HepG2 (cell line): ENCODE measurements at regions not wholly inside any gene's neighbourhood (a gene's known extent, or its start where the extent isn't known, plus 50 kb on each side); places are given as distances from the start of the nearest gene placed in this dataset.

Experiments
- ATAC-seq: fragments of 200-7000 bp; cut with Tn5 transposase; 3 replicates; pipeline ENCODE4 v1.9.1; 2020; ENCODE audit warnings: mild to moderate bottlenecking, moderate library complexity
- BruUV-seq: library from RNA; stranded (reverse); fragments of 400-500 nt; replicated peaks from 2 replicates; lab custom pipeline; 2021; lab: Mats Ljungman, UMichigan
- CTCF ChIA-PET: fragments of 300-600 bp; formaldehyde crosslinking; extraction: SDS; loops from one replicate; lab custom pipeline; 2021; ENCODE audit warnings: low total read pairs, inconsistent platforms, low intra/inter-chr PET ratio; lab: Yijun Ruan, JAX
- POLR2A ChIA-PET: fragments of 350-600 bp; sonication (Branson Sonifier 250); formaldehyde crosslinking; loops from one replicate; lab custom pipeline; 2020; ENCODE audit warnings: antibody characterized with exemption, inconsistent platforms; lab: Yijun Ruan, JAX
- DNase-seq: peaks from one replicate; pipeline ENCODE4 v3.0.0-alpha.2; 2015; ENCODE audit warnings: low spot score
- FAIRE-seq: peaks from 3 replicates; lab custom pipeline; 2011; peaks lifted over from hg19 to GRCh38; lab: Jason Lieb, UNC
- H2AFZ ChIP-seq: one replicate; pipeline ENCODE4 v1.6.1; 2011; ENCODE audit warnings: low read length, inconsistent platforms
- H3K27ac ChIP-seq: fragments of 300-600 bp; 3 replicates; pipeline ENCODE4 v1.8.0; 2011; ENCODE audit warnings: mixed run types, mild to moderate bottlenecking, mixed read lengths, low read length, inconsistent platforms; ENCODE audit not compliant: insufficient read depth; ENCODE audit errors: extremely low read length
- H3K27me3 ChIP-seq, 2 experiments: fragments of 200-600 bp in 1 of 2; 2 replicates in 1 of 2; 3 replicates in 1 of 2; pipeline versions ENCODE4 v1.6.0 to v1.8.0; 2011; ENCODE audit warnings: low read length in 2 of 2, mild to moderate bottlenecking in 2 of 2, moderate library complexity in 2 of 2, inconsistent platforms in 1 of 2; ENCODE audit not compliant: insufficient read depth in 2 of 2, control insufficient read depth in 1 of 2
- H3K36me3 ChIP-seq, 2 experiments: fragments of 200-600 bp in 1 of 2; replicated peaks in 1 of 2; 2 replicates in 1 of 2; 3 replicates in 1 of 2; pipeline versions ENCODE4 v1.5.1 to v1.8.0; 2011; ENCODE audit warnings: low read length in 2 of 2, inconsistent platforms in 1 of 2; ENCODE audit not compliant: insufficient read depth in 2 of 2, control insufficient read depth in 1 of 2
- H3K4me1 ChIP-seq: 2 replicates; pipeline ENCODE4 v1.5.1; 2012; ENCODE audit warnings: low read length, inconsistent platforms; ENCODE audit not compliant: insufficient read depth
- H3K4me2 ChIP-seq: 2 replicates; pipeline ENCODE4 v1.6.0; 2011; ENCODE audit warnings: low read depth, low read length, inconsistent platforms
- H3K4me3 ChIP-seq, 3 experiments: fragments of 200-600 bp in 1 of 3; sonication (generic), shearing (Covaris generic) in 1 of 3; replicated peaks in 1 of 3; 2 replicates each; pipeline ENCODE4 v1.5.1; 2011 to 2016; ENCODE audit warnings: low read length in 3 of 3, inconsistent platforms in 2 of 3, low read depth in 2 of 3, mild to moderate bottlenecking in 2 of 3, control low read depth in 1 of 3, mixed read lengths in 1 of 3; ENCODE audit not compliant: insufficient read depth in 1 of 3
- H3K79me2 ChIP-seq: one replicate; pipeline ENCODE4 v1.6.1; 2011; ENCODE audit warnings: low read length, inconsistent platforms; ENCODE audit not compliant: insufficient read depth
- H3K9ac ChIP-seq: 2 replicates; pipeline ENCODE4 v1.6.0; 2011; ENCODE audit warnings: mild to moderate bottlenecking, low read depth, low read length, inconsistent platforms; ENCODE audit not compliant: insufficient read depth
- H3K9me3 ChIP-seq: 2 replicates; pipeline ENCODE4 v1.5.1; 2012; ENCODE audit warnings: mild to moderate bottlenecking, low read length
- H4K20me1 ChIP-seq: 2 replicates; pipeline ENCODE4 v1.6.0; 2011; ENCODE audit warnings: inconsistent platforms, mild to moderate bottlenecking, low read length, moderate library complexity; ENCODE audit not compliant: insufficient read depth
- DNMT3B ChIP-seq: conservative IDR thresholded peaks from 2 replicates; pipeline ENCODE4 v1.6.1; 2016; ENCODE audit warnings: missing biosample characterization, control low read depth
- EZH2 ChIP-seq: conservative IDR thresholded peaks from 2 replicates; pipeline ENCODE4 v1.6.1; 2012; ENCODE audit warnings: mild to moderate bottlenecking, low read depth, low read length, moderate library complexity
- GFI1 ChIP-seq: sonication (generic); formaldehyde crosslinking; IDR thresholded peaks from 2 replicates; pipeline ENCODE4 v1.5.0; 2020; ENCODE audit warnings: missing genetic modification reagents, mild to moderate bottlenecking, borderline replicate concordance
- KAT2B ChIP-seq: fragments of 150-350 bp; IDR thresholded peaks from 2 replicates; pipeline ENCODE4 v1.6.1; 2014; ENCODE audit warnings: low read depth, low read length, borderline replicate concordance
- KLF13 ChIP-seq: sonication (generic); formaldehyde crosslinking; IDR thresholded peaks from 2 replicates; pipeline ENCODE4 v1.4.0; 2020; ENCODE audit warnings: mild to moderate bottlenecking, missing genetic modification reagents
- KLF16 ChIP-seq, 2 experiments: sonication (generic) in 1 of 2; formaldehyde crosslinking in 1 of 2; IDR thresholded peaks; 2 replicates each; pipeline versions ENCODE4 v1.6.1 to v1.8.0; 2016 to 2023; ENCODE audit warnings: missing genetic modification reagents in 2 of 2, missing compliant biosample characterization in 1 of 2
- MAF1 ChIP-seq: sonication (generic); formaldehyde crosslinking; IDR thresholded peaks from 2 replicates; pipeline ENCODE4 v1.5.0; 2020; ENCODE audit warnings: missing genetic modification reagents, borderline replicate concordance
- MEIS2 ChIP-seq: sonication (generic); formaldehyde crosslinking; IDR thresholded peaks from 2 replicates; pipeline ENCODE4 v1.9.0; 2021; ENCODE audit warnings: mild to moderate bottlenecking, missing genetic modification reagents
- NBN ChIP-seq: fragments of 450-650 bp; conservative IDR thresholded peaks from 2 replicates; pipeline ENCODE4 v1.6.1; 2017
- NFIB ChIP-seq: sonication (generic); formaldehyde crosslinking; IDR thresholded peaks from 2 replicates; pipeline ENCODE4 v1.9.0; 2021; ENCODE audit warnings: missing genetic modification reagents, mild to moderate bottlenecking, borderline replicate concordance
- NRL ChIP-seq: sonication (generic); formaldehyde crosslinking; IDR thresholded peaks from 2 replicates; pipeline ENCODE4 v1.5.0; 2020; ENCODE audit warnings: missing genetic modification reagents, mild to moderate bottlenecking, moderate library complexity, borderline replicate concordance
- SCMH1 ChIP-seq: sonication (generic); formaldehyde crosslinking; IDR thresholded peaks from 2 replicates; pipeline ENCODE4 v1.9.0; 2021; ENCODE audit warnings: missing genetic modification reagents, mild to moderate bottlenecking, borderline replicate concordance
- SNAI1 ChIP-seq: sonication (generic); formaldehyde crosslinking; IDR thresholded peaks from 2 replicates; pipeline ENCODE4 v1.5.0; 2020; ENCODE audit warnings: mild to moderate bottlenecking, missing genetic modification reagents, borderline replicate concordance
- SUZ12 ChIP-seq: fragments of 150-350 bp; IDR thresholded peaks from 2 replicates; pipeline ENCODE4 v1.6.1; 2014; ENCODE audit warnings: low read depth, low read length
- U2AF1 ChIP-seq: fragments of 200-400 bp; formaldehyde crosslinking; optimal IDR thresholded peaks from 2 replicates; pipeline ENCODE3; 2017; ENCODE audit warnings: mild to moderate bottlenecking, low read depth, low read length
- ZNF136 ChIP-seq: sonication (generic); formaldehyde crosslinking; IDR thresholded peaks from 2 replicates; pipeline ENCODE4 v1.8.1; 2022; ENCODE audit warnings: low read depth, mild to moderate bottlenecking, moderate library complexity, missing genetic modification reagents
- ZNF451 ChIP-seq: sonication (generic); formaldehyde crosslinking; IDR thresholded peaks from 2 replicates; pipeline ENCODE4 v1.5.0; 2020; ENCODE audit warnings: mild to moderate bottlenecking, missing genetic modification reagents
- ZNF484 ChIP-seq: sonication (generic); formaldehyde crosslinking; IDR thresholded peaks from 2 replicates; pipeline ENCODE4 v1.5.1; 2020; ENCODE audit warnings: mild to moderate bottlenecking, low read depth, missing genetic modification reagents, borderline replicate concordance
- WGBS: methylation state at CpG from one replicate; pipeline ENCODE4 v1.1.6; 2017; ENCODE audit warnings: low lambda C conversion rate; 5-methylcytosine and 5-hydroxymethylcytosine counted together
- in situ Hi-C: cut with HindIII; loops from 2 replicates; pipeline ENCODE4 v1.10.0; 2017; ENCODE audit warnings: low pct_unique_long_range_greater_than_20kb; ENCODE audit not compliant: extremely low pct_ligation_motif_present
- intact Hi-C: fragments of 100-400 bp; cut with micrococcal nuclease; formaldehyde crosslinking; loops from one replicate; pipeline ENCODE4 v1.10.0; 2022; ENCODE audit not compliant: unreplicated experiment
- TF ChIP-seq, protein P1 (sequence below): sonication (generic); formaldehyde crosslinking; IDR thresholded peaks from 2 replicates; pipeline ENCODE4 v1.5.1; 2020; ENCODE audit warnings: mild to moderate bottlenecking, moderate library complexity, missing genetic modification reagents
- TF ChIP-seq, protein P2 (sequence below): sonication (generic); formaldehyde crosslinking; IDR thresholded peaks from 2 replicates; pipeline ENCODE4 v1.8.1; 2023; ENCODE audit warnings: mild to moderate bottlenecking, missing genetic modification reagents

DNA sequence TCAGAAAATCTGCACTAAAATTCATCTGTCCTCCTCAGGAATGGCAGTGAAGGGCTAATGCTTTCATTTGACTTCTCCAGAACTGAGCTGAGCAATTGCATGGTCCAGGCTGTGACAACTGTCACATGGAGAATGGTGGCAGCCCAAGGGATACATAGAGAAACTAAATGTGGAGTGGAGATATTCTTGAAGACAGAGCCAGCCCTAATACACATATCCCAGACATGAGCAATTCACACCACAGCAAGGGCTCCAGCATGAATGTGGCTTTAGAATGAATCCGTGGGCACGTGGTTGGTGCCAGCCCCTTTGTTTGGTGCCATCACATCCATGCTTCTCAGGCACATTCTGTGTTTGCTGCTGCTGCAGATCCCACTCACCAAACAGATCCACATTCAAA, 121.6 kb upstream of the MXRA5 start:
- ATAC-seq: no peak
- Histone ChIP-seq H3K9ac (no peak overlapping the region), H3K27me3 (no peaks in the 10 kb centered on the region), H3K4me2 (no peak overlapping the region), H2AFZ (no peak overlapping the region), H3K4me1 (no peaks in the 10 kb centered on the region), H3K36me3 (no peaks in the 10 kb centered on the region), H4K20me1 (no peaks in the 10 kb centered on the region), H3K4me3 (no peak overlapping the region), H3K9me3 (no peaks in the 10 kb centered on the region), H3K27ac (no peak overlapping the region), H3K79me2 (no peaks in the 10 kb centered on the region)
- no peak for FAIRE-seq
- in situ Hi-C loops (no loop called here), intact Hi-C loops (no loop called here)
- ChIA-PET POLR2A (no interaction called here), CTCF (no interaction called here)
- no CpG with 5 or more reads among the region's 2 CpGs for WGBS
- DNase-seq: no peak
- BruUV-seq: no TSS peak
- TF ChIP-seq SCMH1 (no peak), KLF13 (no peak), ZNF451 (CRISPR knock-in tag) (no peak), NRL (no peak), KLF16 (CRISPR knock-in tag; IDR thresholded peaks at IDR 0.05) (no peak), ZNF484 (CRISPR knock-in tag) (no peak), KAT2B (no peak), SNAI1 (CRISPR knock-in tag) (no peak), DNMT3B (CRISPR knock-in tag) (no peak), EZH2 (no peak), NFIB (no peak), U2AF1 (no peak), NBN (no peak), MAF1 (CRISPR knock-in tag) (no peak), MEIS2 (CRISPR knock-in tag) (no peak), SUZ12 (no peak), GFI1 (CRISPR knock-in tag) (no peak), ZNF136 (CRISPR knock-in tag) (no peak)
- TF ChIP-seq, protein P1, sequence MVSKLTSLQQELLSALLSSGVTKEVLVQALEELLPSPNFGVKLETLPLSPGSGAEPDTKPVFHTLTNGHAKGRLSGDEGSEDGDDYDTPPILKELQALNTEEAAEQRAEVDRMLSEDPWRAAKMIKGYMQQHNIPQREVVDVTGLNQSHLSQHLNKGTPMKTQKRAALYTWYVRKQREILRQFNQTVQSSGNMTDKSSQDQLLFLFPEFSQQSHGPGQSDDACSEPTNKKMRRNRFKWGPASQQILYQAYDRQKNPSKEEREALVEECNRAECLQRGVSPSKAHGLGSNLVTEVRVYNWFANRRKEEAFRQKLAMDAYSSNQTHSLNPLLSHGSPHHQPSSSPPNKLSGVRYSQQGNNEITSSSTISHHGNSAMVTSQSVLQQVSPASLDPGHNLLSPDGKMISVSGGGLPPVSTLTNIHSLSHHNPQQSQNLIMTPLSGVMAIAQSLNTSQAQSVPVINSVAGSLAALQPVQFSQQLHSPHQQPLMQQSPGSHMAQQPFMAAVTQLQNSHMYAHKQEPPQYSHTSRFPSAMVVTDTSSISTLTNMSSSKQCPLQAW: no peak
- TF ChIP-seq, protein P2, sequence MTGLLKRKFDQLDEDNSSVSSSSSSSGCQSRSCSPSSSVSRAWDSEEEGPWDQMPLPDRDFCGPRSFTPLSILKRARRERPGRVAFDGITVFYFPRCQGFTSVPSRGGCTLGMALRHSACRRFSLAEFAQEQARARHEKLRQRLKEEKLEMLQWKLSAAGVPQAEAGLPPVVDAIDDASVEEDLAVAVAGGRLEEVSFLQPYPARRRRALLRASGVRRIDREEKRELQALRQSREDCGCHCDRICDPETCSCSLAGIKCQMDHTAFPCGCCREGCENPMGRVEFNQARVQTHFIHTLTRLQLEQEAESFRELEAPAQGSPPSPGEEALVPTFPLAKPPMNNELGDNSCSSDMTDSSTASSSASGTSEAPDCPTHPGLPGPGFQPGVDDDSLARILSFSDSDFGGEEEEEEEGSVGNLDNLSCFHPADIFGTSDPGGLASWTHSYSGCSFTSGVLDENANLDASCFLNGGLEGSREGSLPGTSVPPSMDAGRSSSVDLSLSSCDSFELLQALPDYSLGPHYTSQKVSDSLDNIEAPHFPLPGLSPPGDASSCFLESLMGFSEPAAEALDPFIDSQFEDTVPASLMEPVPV (CRISPR knock-in tag): no peak
